GM18870 (cell line): ENCODE measurements at regions not wholly inside any gene's neighbourhood (a gene's known extent, or its start where the extent isn't known, plus 50 kb on each side); places are given as distances from the start of the nearest gene placed in this dataset.
"Not testable (repeated sequence)": the region's sequence is repeated elsewhere in the genome, so short reads cannot be mapped to it uniquely, and the experiment has no call there.

Source experiments
- ATAC-seq: cut with Tn5 transposase; IDR thresholded peaks from one replicate; pipeline ENCODE4 v1.9.1; 2021; ENCODE audit warnings: moderate library complexity; ENCODE audit not compliant: unreplicated experiment

DNA sequence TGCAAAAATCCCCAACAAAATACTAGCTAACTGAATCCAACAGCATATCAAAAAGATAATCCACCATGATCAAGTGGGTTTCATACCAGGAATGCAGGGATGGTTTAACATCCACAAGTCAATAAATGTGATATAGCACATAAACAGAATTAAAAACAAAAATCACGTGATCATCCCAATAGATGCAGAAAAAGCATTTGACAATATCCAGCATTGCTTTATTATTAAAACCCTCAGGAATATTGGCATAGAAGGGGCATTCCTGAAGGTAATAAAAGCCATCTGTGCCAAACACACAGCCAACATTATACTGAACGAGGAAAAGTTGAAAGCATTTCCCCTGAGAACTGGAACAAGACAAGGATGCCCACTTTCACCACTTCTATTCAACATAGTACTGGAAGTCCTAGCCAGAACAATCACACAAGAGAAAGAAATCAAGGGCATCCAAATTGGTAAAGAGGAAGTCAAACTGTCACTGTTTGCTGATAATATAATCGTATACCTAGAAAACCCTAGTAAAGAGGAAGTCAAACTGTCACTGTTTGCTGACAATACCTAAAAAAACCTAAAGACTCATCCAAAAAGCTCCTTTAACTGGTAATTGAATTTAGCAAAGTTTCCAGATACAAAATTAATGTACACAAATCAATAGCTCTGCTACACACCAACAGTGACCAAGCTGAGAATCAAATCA, 109.8 kb downstream of the RNASET2 start:
- ATAC-seq: not testable (repeated sequence)

DNA sequence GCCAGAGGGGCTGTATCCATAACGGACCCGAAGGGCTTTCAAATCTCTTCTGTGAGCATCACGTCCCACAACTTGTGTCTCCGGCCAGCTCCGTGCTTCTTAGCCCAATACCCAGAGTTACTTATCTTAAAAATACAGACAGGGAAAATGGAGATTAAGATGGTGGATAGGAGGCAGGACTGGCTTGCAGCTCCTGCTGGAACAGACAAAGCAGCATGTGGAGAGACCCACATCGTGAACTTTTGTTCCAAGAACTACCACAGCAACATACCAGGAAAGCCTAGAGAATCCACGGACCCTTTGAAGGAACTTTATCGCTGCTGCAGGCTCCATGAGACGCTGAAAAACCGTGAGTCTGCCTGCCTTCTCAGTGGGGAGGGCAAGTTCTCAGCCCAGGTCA, 113.7 kb downstream of the RNASET2 start:
- ATAC-seq: no peak

DNA sequence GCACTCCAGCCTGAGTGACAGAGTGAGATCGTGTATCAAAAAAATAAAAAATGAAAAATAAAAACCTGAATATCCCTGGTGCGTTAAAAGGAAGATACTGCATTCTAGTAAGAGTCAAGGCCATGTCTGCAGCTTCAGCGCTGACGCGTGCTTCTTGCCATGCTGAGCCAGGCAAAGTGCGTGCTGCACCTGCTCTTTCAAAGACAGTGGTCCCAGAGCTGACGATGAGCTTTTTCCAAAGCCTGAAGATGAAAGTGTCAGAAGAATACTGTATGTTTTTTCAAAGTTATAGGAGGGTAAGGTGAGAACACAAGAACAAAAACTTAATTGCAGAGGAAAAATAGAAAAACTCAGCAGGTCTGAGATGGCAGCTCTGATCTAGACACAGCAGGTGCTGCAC, 115.1 kb downstream of the RNASET2 start:
- no peak for ATAC-seq

DNA sequence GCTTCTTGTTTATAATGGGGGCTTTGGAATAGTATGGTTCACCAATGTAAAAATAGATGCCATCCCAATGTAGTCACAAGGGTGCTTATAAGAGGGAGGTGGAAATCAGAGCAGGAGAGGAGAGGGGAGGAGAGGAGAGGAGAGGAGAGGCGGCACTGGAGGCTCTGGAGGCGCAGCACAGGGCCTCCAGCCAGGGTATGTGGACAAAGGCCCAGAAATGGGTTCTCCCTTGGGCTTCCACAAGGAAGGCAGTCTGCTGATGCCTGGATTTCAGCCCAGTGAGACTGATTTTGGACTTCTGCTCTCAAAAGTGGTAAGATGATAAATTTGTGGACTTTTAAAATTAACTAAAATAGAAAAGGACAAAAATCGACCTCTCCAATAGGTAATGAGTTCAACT, 116.8 kb downstream of the RNASET2 start:
- ATAC-seq: no peak

DNA sequence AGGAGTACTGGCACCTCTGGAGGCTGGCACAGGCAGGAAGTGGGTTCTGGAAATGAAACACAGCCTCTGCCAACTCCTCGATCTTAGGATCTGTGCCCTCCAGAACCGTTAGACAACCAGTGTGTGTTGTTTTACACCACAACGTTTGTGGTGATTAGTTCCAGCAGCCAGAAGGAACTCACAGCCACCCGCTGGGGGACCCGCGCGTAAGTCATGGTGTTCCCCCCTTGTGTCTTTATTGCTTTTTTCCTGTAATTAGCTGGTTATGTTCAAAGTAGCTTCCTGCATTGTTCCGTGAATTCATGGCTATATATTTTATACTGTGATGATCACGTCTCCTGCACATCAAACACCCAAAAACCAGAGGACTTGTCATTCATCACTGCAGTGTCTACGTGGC, 117.4 kb downstream of the RNASET2 start:
- ATAC-seq: no peak

DNA sequence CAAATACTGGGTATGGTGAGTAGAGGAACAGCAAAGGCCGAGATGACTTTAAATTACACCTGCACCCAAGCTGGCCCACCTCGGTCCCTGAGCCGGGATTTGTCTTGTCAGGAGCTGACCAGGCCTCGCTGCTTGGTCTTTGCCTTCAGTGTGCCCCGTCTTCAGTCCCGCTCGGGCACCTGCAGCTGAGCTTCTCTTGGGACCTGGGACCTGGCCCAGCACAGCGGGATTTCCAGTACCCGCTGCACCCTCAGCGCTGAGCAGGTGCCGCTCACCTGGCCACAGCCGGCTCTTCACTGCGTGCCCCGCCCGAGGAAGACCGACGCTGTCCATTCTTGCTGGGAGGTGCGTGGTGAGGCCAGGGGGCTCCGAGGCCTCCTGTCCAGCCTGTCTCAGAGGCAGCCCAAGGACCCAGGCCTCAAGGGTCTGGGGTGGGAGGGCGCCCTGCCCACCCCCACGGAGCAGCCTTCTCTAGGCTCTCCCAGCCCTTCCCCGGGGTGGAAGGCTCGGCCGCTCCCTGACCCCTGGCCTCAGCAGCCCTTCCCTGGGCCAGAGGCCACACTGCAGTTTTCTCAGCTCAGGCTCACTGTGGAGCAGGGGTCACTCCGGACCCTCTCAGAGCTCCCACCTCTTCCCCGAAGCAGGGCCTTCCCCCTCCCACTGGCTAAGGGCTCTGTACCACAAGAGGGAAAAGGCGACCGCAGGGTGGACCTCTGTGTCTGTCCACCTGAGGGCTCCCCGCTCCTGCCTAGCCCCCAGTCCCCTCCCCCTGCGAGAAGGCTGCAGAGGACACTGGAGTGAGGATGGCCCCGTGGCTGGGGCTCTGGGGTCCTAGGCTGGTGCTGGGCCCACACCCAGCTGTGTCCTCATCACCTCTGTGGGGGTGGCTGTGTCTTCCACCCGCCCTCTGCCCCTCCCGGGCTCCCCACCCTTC, 119.3 kb downstream of the RNASET2 start:
- no peak for ATAC-seq

DNA sequence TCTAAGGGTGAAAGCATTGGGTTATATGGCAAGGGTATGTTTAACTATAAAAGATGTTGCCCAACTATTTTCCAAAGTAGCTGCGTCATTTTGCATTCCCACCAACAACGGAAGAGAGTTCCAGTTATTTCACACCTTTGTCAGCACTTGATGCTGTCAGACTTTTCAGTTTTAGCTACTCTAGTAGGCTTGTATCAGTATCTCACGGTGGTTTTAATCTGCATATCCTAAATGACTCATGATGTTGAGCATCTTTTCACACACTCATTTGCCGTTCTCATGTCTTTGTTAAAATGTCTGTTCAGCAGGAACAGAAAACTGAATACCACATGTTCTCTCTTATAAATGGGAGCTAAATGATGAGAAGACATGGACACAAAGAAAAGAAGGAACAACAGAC, 122.3 kb downstream of the RNASET2 start:
- ATAC-seq: no peak

DNA sequence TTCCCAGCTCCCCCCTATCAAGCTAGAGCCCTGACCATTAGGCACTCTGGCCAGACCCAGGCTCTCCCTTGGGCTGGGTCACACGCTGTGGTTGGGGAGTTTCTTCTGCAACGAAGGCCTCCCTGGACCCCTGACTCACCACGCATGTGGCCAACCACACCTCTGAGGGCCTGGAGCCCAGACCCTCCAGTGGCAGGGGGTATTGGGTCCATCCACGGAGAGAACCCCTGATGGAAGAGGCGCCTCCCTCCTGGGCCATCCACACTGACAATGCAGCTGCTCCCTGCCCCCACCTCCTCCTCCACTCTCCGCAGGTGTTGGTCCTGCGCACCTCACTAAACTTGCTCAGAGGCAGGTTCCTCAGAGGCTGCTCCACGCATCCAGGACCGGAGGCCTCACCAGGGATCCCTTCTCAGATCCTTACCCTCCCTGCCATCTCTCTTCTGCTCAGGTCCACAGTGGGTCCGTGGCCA, 125.4 kb downstream of the RNASET2 start:
- ATAC-seq: no peak

DNA sequence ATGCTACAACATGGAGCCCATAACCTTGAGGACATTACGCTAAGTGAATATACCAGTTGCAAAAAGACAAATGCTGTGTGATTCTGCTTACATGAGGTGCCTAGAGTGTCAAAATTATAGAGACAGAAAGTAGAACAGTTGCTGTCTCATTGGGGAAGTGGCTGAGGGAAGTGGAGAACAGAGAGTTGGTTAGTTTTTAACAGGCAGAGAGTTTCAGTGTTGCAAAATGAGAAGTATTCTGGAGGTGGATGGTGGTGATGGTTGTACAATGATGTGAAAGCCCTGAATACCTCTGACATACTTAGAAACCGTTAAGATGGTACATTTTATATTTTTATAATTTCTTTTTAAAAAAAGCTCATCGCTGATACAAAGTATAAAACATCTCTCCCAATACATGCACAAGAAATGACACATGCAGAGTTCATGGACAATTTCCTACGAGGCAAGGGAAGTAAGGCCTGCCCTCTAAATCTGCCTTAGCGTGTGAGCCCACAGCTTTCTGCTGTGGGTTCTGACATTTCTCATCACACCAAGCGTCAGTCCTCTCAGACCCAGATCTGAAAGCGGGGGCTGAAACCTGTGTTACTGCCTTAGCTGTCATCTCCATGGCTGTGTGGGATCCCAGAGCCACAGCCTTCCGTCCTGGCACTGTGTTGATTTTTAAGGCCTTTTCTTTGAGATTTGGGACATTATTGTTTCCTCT, 126.0 kb downstream of the RNASET2 start:
- ATAC-seq: peak; percentile 96

DNA sequence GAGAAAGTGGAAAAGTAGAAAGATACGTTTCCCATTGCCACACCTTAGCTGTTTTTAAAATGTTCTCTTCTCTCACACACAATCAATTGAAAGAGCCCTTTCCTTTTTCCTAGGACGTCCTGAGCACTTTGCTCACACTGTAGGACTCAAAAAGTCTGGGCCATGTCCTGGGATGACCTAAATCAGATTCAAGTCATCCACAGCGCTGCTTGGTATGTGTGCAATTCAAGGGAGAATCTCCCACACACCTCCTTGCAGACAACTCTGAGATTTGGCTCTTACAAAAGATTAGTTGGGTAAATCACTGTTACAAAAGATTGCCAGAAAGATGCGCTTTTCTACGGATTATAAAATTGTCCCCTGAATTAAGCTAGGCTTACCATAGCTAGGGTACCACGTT, 130.1 kb downstream of the RNASET2 start:
- ATAC-seq: no peak

DNA sequence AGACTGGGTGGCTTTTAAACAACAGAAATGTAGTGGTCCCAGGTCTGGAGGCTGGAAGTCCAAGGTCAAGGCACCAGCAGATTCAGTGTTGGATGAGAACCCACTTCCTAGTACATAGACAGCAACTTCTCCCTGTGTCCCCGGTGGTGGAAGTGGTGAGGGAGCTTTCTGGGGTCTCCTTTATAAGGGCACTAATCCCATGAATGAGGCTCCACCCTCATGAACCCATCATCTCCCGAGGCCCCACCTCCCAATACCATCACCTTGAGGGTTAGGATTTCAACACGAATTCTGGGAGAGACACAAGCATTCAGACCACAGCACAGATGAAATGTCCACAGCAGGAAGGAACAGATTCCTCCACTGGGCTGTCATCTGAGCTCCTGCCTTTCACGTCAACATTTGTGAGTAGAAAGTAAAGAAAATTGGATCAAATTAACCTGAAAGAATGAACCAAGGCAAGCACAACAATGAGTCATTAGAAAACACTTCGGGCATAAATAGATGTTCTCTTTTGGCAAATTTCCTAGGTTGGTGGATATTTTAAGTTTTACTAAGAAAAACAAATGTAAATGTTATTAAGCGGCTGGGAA, 130.7 kb downstream of the RNASET2 start:
- no peak for ATAC-seq

DNA sequence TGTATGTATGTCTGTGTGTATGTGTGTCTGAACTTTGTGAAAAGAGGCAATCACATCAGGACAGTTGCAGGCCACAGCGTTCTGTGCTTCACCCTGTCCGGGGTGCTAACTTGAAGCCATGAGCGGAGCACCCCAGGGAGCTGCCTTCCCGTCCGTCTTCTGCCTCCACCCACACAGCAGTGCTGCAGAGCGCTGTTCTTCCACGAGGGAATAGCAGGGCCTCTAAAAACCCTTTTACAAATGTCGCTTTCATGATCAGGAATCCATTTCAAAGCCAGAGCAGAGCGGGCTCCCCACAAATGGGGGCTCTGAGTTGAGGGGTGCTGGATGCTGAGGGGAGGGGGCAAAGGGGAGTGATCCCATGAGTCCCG, 131.5 kb downstream of the RNASET2 start:
- no peak for ATAC-seq

DNA sequence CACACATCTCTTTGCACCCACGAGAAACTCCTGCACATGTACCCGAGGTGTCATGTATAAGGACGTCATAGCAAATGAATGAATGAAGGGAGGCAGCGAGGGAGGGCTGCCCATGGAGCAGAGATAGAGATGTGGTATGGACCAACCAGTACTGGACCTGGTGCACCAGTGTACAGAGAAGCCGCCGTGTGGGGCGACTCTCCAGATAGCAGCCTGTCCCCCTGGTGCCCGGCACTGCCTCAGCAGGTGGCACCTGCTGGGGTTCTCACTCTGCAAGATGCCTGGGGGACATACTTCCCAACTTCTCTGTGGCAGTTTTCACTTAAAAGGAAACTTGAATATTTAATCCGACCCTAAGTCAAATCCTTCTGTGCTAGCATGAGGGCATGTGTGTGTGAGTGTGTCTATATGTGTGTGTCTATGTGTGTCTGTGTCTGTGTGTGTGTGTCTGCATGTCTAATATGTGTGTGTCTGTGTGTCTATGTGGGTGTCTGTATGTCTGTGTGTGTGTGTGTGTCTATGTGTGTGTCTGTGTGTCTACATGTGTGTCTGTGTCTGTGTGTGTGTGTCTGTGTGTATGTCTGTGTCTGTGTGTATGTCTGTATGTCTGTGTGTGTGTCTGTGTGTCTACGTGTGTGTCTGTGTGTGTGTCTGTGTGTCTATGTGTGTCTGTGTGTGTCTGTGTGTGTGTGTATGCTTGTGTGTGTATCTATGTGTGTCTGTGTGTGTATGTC, 132.0 kb downstream of the RNASET2 start:
- no peak for ATAC-seq

DNA sequence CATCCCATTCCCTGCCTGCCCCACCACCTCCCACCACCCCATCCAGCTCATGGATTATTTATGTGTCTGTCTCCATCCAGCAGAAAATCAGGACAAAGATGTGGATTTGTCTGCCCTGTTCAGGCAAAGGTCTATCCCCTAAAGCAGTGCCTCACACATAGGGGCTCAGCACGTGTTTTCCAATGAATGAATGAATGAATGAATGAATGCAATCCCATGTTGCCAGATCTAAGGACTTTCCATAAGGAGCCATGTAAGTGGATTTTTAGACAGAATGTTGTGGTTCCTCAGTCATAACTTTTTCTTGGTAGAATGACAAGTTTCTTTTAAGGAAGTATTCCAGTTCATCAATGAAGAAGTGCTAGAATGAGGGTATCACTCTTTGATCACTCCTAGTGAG, 133.7 kb downstream of the RNASET2 start:
- no peak for ATAC-seq

DNA sequence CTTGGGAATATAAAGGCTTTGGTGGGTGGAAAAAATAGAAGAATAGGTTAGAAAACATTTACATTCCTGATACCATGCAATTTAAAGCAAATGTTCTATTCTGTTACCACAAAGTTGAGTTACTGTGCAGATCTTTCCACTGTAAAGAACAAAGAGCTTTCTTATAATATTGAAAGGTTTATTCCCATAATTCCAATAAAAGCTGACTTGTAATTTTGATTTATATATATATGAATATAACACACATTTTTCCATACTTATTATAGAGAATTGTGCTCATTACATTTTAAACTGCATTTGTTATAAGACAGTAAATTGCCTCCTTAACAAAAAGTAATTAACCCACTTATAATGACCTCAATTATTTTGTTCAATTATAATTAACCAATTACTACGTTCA, 135.9 kb downstream of the RNASET2 start:
- ATAC-seq: no peak

DNA sequence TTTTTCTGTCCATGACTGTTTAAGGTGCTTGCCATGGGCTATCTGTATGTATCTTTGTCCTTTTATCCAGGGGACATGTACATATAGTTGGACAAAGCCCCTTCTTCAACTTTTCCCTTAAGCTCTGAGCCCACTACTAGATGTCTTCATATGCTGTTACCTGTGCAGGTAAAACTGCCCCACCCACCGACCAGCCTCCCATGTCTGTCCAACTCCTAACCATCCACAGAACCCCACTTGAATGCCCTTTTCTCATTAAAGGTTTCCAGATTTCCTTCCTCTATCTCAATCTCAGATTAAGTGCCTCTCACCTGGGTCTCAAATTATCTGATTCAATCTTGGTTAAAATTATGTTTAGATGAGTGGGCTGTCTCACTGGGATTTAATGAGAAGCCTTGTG, 136.3 kb downstream of the RNASET2 start:
- no peak for ATAC-seq

DNA sequence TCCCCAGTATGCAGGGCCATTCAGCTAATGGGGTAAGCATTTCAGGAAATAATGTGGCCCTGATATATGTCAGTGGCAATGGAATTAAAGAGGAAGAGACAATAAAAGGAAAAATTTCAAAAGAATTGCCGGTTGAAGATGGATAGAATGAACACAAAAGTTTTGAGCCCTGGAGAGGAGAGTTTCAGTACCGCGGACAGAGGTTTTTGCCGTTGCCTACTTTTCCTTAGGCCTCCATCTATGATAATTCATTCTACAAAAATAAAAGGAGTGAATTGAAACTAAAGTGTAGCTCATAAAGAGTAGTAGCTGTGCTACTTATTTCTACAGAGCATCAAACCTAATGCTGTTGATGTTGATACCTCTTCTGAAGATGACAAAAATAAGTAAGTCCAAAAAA, 140.7 kb downstream of the RNASET2 start:
- no peak for ATAC-seq

DNA sequence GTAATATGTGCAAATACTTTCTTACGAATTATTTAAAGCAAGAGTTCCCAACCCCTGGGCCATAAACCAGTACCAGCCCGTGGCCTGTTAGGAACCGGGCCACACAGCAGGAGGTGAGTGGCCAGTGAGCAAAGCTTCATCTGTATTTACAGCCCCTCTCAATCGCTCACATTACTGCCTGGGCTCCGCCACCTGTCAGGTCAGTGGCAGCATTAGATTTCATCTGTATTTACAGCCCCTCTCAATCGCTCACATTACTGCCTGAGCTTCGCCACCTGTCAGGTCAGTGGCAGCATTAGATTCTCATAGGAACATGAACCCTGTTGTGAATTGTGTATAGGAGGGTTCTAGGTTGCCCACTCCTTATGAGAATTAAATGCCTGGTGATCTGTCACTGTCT, 142.0 kb downstream of the RNASET2 start:
- no peak for ATAC-seq

DNA sequence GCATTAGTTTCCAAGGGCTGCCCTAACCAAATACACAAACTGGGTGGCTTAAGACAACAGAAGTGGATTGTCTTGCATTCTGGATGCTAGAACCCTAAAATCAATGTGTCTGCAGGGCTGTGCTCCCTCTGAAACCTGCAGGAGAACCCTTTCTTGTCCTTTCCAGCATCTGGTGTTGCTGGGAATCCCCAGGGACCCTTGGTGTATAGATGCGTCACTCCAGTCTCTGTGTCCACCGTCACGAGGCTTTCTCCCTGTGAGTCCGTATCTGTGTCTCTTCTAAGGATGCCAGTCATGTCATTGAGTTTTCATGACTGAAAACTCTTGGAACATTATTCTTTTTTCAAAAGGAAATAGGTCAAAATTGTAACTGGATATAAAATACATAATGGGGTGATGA, 142.9 kb downstream of the RNASET2 start:
- ATAC-seq: no peak

DNA sequence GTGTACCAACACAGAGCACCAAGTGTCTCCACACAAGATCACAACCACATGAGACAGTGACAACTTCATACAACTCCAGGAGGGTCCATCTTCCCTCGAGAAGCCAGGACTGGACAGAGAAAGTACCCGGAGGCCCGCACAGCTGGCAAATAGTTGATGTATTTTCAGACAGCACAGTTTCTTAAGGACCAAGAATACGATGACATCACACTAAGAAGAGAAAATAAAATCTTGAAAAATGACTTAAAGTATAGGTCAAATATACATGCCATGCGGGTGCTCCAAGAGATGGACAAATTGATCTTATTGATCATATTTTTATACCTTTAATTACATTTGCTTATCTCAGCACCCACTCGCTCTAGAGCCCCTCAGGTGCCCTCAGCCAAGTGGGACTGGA, 145.5 kb downstream of the RNASET2 start:
- no peak for ATAC-seq

DNA sequence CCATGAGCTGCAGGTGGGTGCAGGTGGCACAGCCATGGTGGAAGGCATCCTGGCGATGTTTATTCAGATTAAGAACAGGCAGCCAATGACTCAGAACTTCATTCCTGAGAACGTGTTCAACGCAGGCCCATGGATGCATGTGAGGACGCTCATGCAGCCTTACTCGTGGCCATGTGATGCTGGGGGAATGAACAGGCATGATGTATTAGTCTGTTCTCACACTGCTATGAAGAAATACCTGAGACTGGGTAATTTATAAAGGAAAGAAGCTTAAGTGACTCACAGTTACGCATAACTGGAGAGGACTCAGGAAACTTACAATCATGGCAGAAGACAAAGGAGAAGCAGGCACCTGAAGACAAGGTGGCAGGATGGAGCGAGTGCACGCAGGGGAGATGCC, 146.6 kb downstream of the RNASET2 start:
- ATAC-seq: no peak
